Upper lobe of left lung (tissue), 4 donors: ENCODE measurements at regions not wholly inside any gene's neighbourhood (a gene's known extent, or its start where the extent isn't known, plus 50 kb on each side); places are given as distances from the start of the nearest gene placed in this dataset.

Experiments used
- CTCF ChIP-seq, 6 experiments: fragments of 450-650 bp in 4 of 6; fragments of 200-600 bp in 2 of 6; sonication (generic) in 2 of 6; IDR thresholded peaks; one replicate each; pipeline ENCODE4 v1.5.1; 2016 to 2019; ENCODE audit warnings: antibody characterized with exemption in 6 of 6
- POLR2AphosphoS5 ChIP-seq, 2 donors: sonication (generic); formaldehyde crosslinking; IDR thresholded peaks; one replicate each; pipeline ENCODE4 v1.5.1; 2017; ENCODE audit warnings: antibody characterized with exemption in 2 of 2

- TF ChIP-seq CTCF (IDR thresholded peaks at IDR 0.05) (peak; percentile 81 to 91 (median 86)), POLR2AphosphoS5 (IDR thresholded peaks at IDR 0.05) (no peak)
Measured at GRCh38 chr12:98397323-98398105, 117.9 kb upstream of the TMPO start.
